HG02970 (cell line): ENCODE measurements at regions not wholly inside any gene's neighbourhood (a gene's known extent, or its start where the extent isn't known, plus 50 kb on each side); places are given as distances from the start of the nearest gene placed in this dataset.

Source experiments
- ATAC-seq: cut with Tn5 transposase; IDR thresholded peaks from one replicate; pipeline ENCODE4 v1.9.1; 2021; ENCODE audit warnings: mild to moderate bottlenecking, moderate library complexity, moderate number of reproducible peaks; ENCODE audit not compliant: unreplicated experiment, low FRiP score

DNA sequence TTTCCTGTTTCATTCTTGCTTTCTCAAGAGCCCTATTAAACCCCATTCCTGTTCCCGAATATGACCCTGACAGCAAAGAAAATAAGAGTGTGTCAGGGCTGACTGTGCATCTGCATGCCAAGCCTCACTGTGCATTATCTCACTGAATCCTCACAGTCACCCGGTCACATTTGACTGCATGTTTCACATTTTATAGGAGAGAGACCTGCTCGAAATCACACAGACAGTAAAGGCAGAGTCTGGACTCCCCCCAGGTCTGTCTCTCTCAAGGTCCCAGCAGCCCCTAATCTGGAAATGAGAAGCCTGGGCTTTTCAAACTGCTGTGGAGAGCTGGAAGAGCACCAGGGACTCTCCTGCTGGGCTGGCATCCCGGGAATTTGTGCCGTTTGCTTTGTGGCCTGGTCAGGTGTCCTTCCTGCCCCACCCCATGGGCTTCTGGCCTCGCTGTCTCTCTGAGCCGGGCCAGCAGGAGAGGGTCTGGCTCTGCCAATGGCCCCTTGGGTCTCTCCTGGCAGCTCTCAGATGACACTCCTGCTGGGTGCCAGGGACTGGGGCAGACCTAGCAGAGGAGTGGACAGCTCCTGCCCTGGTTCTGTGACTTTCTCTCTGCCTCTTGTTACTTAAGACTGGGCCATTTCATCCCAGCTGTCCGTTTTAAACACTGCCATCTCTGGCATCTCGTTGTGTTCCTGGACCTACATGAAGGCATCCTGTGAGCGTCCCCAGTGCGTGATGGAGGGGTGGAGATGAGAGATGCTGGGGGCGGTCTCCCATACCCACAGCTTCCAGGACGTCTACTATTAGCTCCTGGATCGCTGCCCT lies 173.6 kb downstream of the ARHGAP12 start:
- no peak for ATAC-seq

DNA sequence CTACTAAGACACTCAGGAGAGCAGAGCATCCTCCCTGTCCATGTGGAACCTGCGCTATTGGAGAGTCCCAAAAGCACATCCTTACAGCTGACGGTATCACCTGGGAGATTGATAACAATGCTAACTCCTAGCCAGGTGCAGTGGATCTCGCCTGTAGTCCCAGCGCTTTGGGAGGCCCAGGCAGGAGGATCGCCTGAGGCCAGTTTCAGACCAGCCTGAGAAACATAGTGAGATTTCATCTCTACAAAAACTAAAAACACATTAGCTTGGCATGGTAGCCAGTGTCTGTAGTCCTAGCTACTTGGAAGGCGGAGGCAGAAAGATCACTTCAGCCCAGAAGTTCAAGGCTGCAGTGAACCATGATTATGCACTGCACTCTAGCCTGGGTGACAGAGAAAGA lies 174.9 kb downstream of the ARHGAP12 start:
- ATAC-seq: no peak

DNA sequence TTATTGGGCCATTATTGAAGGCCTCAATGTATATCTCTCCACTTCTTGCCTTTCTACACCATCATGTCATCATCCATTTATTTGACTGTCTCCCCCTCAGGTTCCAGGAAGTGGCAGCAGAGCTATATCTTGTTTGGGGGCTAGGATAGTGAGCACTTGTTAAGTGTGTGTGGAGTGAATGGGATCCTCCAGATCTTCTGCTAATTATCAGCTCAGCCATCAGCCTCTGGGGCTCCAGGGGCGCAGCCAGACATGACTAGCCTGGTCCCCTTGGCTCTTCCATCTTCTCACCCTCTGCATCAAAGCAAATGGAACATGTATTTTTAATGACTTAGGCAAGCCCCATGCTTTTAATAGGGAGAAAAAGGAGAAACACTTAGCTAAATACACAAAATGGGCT lies 176.5 kb downstream of the ARHGAP12 start:
- ATAC-seq: no peak

- no peak for ATAC-seq
Observed at GRCh38 chr10:31751738-31752080, 176.9 kb downstream of the ARHGAP12 start.

DNA sequence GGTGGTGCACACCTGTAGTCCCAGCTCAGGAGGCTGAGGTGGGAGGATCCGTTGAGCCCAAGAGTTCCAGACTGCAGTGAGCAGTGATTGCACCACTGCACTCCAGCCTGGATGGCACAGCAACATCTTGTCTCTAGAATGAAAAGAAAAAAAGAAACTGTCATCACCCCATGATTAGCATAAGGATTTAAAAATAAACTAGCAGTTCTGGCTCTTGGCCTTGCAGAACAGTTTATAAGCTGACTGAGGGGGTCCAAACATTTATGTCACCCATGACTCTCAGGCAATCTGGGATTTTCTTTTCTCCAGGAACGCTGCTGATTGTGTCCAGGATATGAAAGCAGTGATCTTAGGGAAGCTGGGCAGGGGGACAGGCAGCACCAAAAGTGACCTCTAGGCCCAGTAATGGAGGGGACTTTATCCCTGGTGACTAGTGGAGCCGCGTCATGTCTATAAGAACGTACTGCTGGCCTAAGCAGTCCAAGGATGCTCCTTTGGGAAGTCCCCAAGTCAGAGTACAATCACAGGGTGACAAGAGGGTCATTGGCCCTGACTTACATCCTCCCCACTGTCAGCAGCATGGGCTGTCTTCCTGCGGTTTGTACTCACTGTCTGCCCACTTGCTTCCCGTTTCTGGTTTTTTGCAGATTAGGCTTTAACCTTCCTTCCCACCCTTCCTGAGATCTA lies 177.4 kb downstream of the ARHGAP12 start:
- no peak for ATAC-seq

DNA sequence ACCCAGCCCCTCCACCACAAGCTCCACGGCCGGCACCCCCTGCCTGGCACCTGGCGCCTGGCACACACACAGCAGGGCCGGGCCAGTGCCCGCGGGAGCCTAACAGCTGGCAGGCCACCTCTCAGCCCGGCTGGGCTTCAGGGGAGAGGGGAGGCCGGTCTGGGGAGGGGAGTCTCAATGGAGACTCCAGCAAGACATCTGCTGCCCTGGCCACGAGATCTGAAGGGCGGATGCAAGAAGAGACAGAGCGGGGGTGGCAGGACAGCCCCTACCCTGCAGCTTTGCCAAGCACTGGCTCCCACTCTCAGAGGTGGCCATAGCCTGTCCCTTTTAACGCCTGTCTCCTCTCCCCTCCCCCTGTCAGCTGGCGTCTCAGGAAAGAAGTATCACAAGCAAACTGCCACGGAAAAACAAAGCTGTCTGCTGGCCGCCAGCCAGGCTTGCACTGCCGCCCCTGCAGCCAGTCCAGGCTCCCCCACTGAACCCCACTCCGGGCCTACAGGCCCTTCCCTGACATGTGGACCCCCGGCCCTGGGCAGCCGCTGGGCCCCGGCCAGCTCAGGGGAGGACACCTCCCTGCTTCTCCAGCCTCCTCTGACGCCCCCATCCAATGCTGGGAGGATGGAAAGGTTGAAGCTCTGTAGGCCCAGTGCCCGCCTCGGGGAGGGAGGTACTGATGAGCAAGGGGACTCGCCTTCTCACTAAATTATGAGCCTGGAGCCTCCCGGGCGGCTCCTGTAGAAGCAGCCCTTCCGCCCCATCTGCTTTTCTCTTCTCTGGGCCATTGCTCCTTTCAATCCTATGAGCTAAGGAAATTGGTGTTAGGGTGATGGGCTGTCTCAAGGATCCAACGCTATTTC lies 178.4 kb downstream of the ARHGAP12 start:
- ATAC-seq: no peak

DNA sequence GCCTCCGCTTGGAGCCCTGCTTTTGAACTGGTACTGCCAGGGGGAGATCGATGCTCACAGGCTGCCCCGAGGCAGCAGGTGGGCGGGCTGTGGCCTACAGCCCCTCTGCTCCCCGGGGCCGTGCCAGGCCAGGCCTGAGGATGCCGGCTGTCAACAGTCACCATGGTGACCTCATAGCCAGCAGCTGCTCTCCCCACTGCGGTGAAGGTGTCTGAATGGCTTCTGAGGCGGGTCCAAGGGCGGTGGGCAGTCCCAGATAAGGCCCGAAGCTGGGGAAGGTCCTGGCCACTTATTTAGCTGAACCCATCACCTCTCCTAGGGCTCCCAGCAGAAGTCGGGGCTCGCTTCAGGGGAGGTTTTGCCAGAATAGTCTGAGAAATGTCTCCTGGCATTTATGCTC lies 179.3 kb downstream of the ARHGAP12 start:
- ATAC-seq: no peak

DNA sequence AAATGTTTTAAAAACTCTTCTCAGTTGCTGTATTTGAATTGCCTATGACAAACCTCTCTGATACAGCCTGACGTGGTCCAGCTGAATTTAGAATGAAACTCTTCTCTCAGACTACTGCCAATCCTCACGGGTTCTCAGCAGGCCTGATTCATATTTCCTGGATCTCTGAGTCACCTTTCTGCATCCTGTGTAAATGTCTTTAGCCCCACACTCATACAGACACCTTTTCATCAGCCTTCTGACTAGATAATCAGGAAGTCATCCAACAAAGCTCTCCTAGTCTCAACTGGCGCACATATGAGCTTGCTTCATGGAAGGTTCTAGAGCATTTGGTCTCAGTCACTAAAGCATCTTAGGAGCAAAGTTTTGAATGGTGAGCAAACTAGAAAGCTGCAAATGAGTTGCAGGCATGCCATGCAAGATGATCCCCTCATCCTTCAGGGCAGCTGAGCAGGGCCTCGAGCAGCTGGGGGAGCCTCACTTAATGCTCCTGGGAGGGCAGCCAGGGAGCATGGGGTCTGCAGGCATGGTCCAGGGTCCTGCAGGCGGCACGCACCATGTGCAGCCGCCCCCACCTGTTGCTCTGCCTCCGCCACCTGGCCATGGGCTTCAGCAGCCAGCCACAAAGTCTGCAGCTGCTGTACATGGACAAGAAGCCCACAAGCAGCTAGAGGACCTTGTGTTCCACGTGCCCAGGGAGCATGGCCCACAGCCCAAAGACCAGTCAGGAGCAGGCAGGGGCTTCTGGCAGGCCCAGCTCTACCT lies 182.8 kb downstream of the ARHGAP12 start:
- no peak for ATAC-seq

GRCh38 chr10:31744025-31744424 lies 184.6 kb downstream of the ARHGAP12 start:
- ATAC-seq: no peak

DNA sequence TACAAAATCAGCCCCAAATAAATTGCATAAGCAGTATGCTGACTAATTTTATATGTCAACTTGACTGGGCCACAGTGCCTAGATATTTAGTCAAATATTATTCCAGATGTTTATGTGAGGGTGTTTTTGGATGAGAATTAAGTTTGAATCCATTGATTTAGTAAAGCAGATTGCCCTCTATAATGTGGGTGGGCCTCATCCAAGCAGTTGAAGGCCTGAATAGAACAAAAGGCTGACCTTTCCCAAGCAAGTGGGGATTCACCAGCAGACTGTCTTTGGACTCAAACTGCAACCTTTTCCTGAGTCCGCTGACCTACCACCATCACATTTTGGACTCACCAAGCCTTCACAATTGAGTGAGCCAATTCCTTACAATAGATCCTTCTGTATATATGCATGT lies 186.4 kb downstream of the ARHGAP12 start:
- no peak for ATAC-seq

- ATAC-seq: no peak
Observed at GRCh38 chr10:31741473-31741872, 187.2 kb downstream of the ARHGAP12 start.

DNA sequence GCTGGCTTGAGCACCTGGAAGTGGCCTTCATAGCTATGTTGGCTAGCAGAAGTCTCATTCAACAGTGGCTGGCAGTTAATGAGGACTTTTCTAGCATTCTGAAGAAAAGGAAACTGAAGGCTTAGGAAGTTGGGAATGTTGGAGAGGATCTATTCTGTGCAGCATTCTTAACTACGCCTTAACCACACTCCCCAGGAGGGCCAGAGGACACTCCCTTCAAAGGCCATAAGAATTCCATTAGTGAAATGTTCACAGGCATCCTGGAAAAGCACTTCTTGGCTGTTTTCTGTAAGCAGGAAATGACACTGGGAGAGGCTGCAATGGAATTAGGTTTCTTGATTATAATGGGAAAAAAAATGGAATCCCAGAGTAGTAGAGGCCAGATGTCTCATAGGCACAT lies 188.9 kb downstream of the ARHGAP12 start:
- no peak for ATAC-seq

- no peak for ATAC-seq
Observed at GRCh38 chr10:31739146-31739545, 189.5 kb downstream of the ARHGAP12 start.

- no peak for ATAC-seq
Observed at GRCh38 chr10:31731711-31732110, 196.9 kb downstream of the ARHGAP12 start.

- ATAC-seq: no peak
Observed at GRCh38 chr10:31730776-31731175, 197.9 kb downstream of the ARHGAP12 start.

- ATAC-seq: no peak
Observed at GRCh38 chr10:31728698-31729224, 199.9 kb downstream of the ARHGAP12 start.

- no peak for ATAC-seq
Observed at GRCh38 chr10:31725436-31725835, 203.2 kb downstream of the ARHGAP12 start.

DNA sequence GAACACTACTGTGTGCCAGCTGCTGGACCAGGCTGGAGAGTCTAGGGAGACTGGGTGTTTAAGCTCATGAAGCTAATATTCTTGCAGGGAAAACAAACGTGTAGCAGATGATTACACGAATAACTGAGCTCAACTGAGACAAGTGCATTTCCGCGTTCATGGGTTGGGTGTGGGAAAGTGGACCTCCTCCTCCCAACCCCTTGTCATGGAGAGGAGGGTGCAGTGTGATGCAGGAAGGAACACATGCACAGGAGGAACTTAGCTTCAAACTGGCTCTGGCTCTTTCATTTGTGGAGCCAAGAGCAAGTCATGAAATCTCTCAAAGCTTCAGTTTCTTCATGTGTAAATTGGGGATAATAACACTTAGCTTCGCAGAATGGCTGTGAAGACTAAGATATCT lies 204.3 kb downstream of the ARHGAP12 start:
- no peak for ATAC-seq

DNA sequence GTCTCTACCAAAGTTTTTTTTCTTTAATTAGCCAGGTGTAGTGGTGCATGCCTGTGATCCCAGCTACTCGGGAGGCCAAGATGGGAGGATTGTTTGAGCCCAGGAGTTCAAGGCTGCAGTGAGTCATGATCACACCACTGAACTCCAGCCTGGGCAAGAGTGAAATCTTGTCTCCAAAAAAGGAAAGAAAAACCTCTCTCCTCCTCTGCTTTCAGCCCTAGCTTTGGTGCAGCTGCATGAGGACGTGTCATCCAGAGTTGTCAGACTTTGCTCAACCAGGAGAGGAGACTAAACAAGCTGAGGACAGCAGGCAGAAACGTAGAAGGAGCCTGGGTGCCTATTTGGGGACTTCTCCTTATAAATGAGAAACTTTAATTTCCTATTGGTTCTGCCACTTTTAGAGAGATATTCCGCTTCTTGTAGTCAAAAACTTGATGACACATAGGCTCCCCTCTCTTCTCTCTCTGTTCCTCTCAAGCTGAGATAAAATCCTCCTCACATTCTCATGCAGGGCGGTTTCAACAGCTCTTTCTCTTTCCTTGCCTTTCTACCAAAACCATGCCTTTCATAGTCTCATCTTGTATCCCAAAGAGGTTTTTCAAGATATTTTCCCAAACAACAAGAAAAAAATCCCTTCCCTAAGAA lies 205.4 kb downstream of the ARHGAP12 start:
- ATAC-seq: no peak

GRCh38 chr10:31721096-31721495 lies 207.5 kb downstream of the ARHGAP12 start:
- no peak for ATAC-seq
